HCT116 (cell line): ENCODE measurements at regions not wholly inside any gene's neighbourhood (a gene's known extent, or its start where the extent isn't known, plus 50 kb on each side); places are given as distances from the start of the nearest gene placed in this dataset.

Experiments
- ATAC-seq: fragments of 200-7000 bp; cut with Tn5 transposase; 2 replicates; pipeline ENCODE4 v1.9.1; 2020; ENCODE audit warnings: mild to moderate bottlenecking, moderate library complexity
- BruUV-seq: library from RNA; stranded (reverse); fragments of 400-500 nt; replicated peaks from 2 replicates; lab custom pipeline; 2021; lab: Mats Ljungman, UMichigan
- CTCF ChIA-PET: fragments of 300-600 bp; sonication (Branson Sonifier 250); formaldehyde crosslinking; loops from one replicate; lab custom pipeline; 2021; ENCODE audit warnings: antibody characterized with exemption; lab: Charles Lee
- POLR2A ChIA-PET: fragments of 300-600, 350-600 bp; sonication (Branson Sonifier 250); formaldehyde crosslinking; loops from one replicate; lab custom pipeline; 2021; ENCODE audit warnings: antibody characterized with exemption; lab: Charles Lee
- RAD21 ChIA-PET, 2 experiments: fragments of 300-600 bp; sonication (Branson Sonifier 250); formaldehyde crosslinking; loops; one replicate each; lab custom pipeline; 2023; ENCODE audit warnings: low total read pairs in 2 of 2; ENCODE audit not compliant: uncharacterized antibody in 2 of 2, unreplicated experiment in 2 of 2, low non-redundant PET in 1 of 2; lab: Charles Lee
- DNase-seq: peaks from one replicate; pipeline ENCODE4 v3.0.0-alpha.2; 2010; ENCODE audit warnings: low read depth, low spot score
- H2AFZ ChIP-seq: fragments of 200-600 bp; shearing (Covaris generic), sonication (generic); 2 replicates; pipeline ENCODE4 v1.6.1; 2017; ENCODE audit warnings: low read depth, mixed run types, mixed read lengths, antibody characterized with exemption, low read length; ENCODE audit not compliant: poor library complexity, severe bottlenecking
- H3K27ac ChIP-seq: 2 replicates; pipeline ENCODE4 v1.5.1; 2012; ENCODE audit warnings: low read depth, low read length
- H3K27me3 ChIP-seq: fragments of 200-600 bp; sonication (generic); 2 replicates; pipeline ENCODE4 v1.6.1; 2016; ENCODE audit warnings: mixed run types, low read length, mixed read lengths; ENCODE audit not compliant: insufficient read depth
- H3K36me3 ChIP-seq, 2 experiments: fragments of 200-500 bp in 1 of 2; fragments of 200-600 bp in 1 of 2; sonication (Bioruptor generic) in 1 of 2; sonication (generic) in 1 of 2; 2 replicates each; pipeline versions ENCODE4 v1.5.1 to v1.6.1; 2014 to 2016; ENCODE audit warnings: low read length in 2 of 2, inconsistent platforms in 1 of 2, mixed read lengths in 1 of 2, mixed run types in 1 of 2; ENCODE audit not compliant: insufficient read depth in 2 of 2, control insufficient read depth in 1 of 2
- H3K4me1 ChIP-seq, 2 experiments: fragments of 200-600 bp in 1 of 2; sonication (generic) in 1 of 2; 2 replicates each; pipeline versions ENCODE4 v1.5.1 to v1.6.1; 2012 to 2017; ENCODE audit warnings: low read length in 2 of 2, inconsistent platforms in 1 of 2, mild to moderate bottlenecking in 1 of 2, mixed read lengths in 1 of 2, mixed run types in 1 of 2, moderate library complexity in 1 of 2; ENCODE audit not compliant: insufficient read depth in 2 of 2, control insufficient read depth in 1 of 2
- H3K4me2 ChIP-seq: fragments of 200-600 bp; sonication (generic); 2 replicates; pipeline ENCODE4 v1.6.1; 2017; ENCODE audit warnings: mixed run types, low read length, mixed read lengths
- H3K4me3 ChIP-seq, 2 experiments: fragments of 200-600 bp in 1 of 2; sonication (generic) in 1 of 2; replicated peaks in 1 of 2; 2 replicates each; pipeline ENCODE4 v1.5.1; 2011 to 2016; ENCODE audit warnings: low read length in 2 of 2, control low read depth in 1 of 2, low read depth in 1 of 2, mild to moderate bottlenecking in 1 of 2, mixed read lengths in 1 of 2, mixed run types in 1 of 2
- H3K79me2 ChIP-seq: fragments of 200-600 bp; sonication (generic); 2 replicates; pipeline ENCODE4 v1.6.1; 2017; ENCODE audit warnings: mild to moderate bottlenecking, mixed run types, low read length, moderate library complexity, mixed read lengths; ENCODE audit not compliant: insufficient read depth
- H3K9ac ChIP-seq: fragments of 200-600 bp; sonication (generic); 2 replicates; pipeline ENCODE4 v1.6.1; 2016; ENCODE audit warnings: low read length, mixed read lengths
- H3K9me2 ChIP-seq: fragments of 200-600 bp; sonication (generic), shearing (Covaris generic); 2 replicates; pipeline ENCODE4 v1.6.1; 2017; ENCODE audit warnings: mixed run types, mild to moderate bottlenecking, moderate library complexity; ENCODE audit not compliant: insufficient read depth
- H3K9me3 ChIP-seq, 2 experiments: fragments of 200-500 bp in 1 of 2; fragments of 200-600 bp in 1 of 2; sonication (Bioruptor generic) in 1 of 2; sonication (generic) in 1 of 2; 2 replicates each; pipeline ENCODE4 v1.6.1; 2014 to 2017; ENCODE audit warnings: low read length in 2 of 2, mixed read lengths in 2 of 2, inconsistent platforms in 1 of 2, low read depth in 1 of 2, mild to moderate bottlenecking in 1 of 2, mixed run types in 1 of 2, moderate library complexity in 1 of 2; ENCODE audit not compliant: control insufficient read depth in 1 of 2, insufficient read depth in 1 of 2
- H4K20me1 ChIP-seq: fragments of 200-600 bp; sonication (generic), shearing (Covaris generic); 2 replicates; pipeline ENCODE4 v1.6.1; 2017; ENCODE audit warnings: mixed run types, mild to moderate bottlenecking, moderate library complexity; ENCODE audit not compliant: insufficient read depth
- ATF3 ChIP-seq: IDR thresholded peaks from 2 replicates; pipeline ENCODE4 v1.6.1; 2012
- CBX3 ChIP-seq: IDR thresholded peaks from 2 replicates; pipeline ENCODE4 v1.6.1; 2012; ENCODE audit warnings: low read depth
- EGR1 ChIP-seq: IDR thresholded peaks from 2 replicates; pipeline ENCODE4 v1.6.1; 2012; ENCODE audit warnings: low read depth
- FOSL1 ChIP-seq: IDR thresholded peaks from 2 replicates; pipeline ENCODE4 v1.6.1; 2012; ENCODE audit warnings: low read depth
- JUND ChIP-seq: IDR thresholded peaks from 2 replicates; pipeline ENCODE4 v1.6.1; 2012
- RAD21 ChIP-seq: IDR thresholded peaks from 2 replicates; pipeline ENCODE4 v1.6.1; 2012; ENCODE audit warnings: low read depth, mild to moderate bottlenecking
- SIN3A ChIP-seq: IDR thresholded peaks from 2 replicates; pipeline ENCODE4 v1.6.1; 2012; ENCODE audit warnings: low read depth
- SP1 ChIP-seq: IDR thresholded peaks from 2 replicates; pipeline ENCODE4 v1.6.1; 2012; ENCODE audit warnings: low read depth
- YY1 ChIP-seq: IDR thresholded peaks from 2 replicates; pipeline ENCODE4 v1.6.1; 2011; ENCODE audit warnings: low read length, low read depth, moderate library complexity, mild to moderate bottlenecking; ENCODE audit not compliant: insufficient replicate concordance; ENCODE audit errors: extremely low read depth
- ZFX ChIP-seq: fragments of 450-650 bp; IDR thresholded peaks from 2 replicates; pipeline ENCODE4 v1.6.1; 2017
- ZNF274 ChIP-seq: fragments of 200-500 bp; sonication (Bioruptor generic); IDR thresholded peaks from 2 replicates; pipeline ENCODE4 v1.6.1; 2014; ENCODE audit warnings: mild to moderate bottlenecking, low read depth, low read length, inconsistent platforms
- intact Hi-C: fragments of 100-400 bp; cut with micrococcal nuclease; formaldehyde crosslinking; loops from 2 replicates; pipeline ENCODE4 v1.10.0; 2022

GRCh38 chr2:188773075-188773474 lies 201.1 kb upstream of the COL3A1 start:
- no peak overlapping the region for H3K4me2 ChIP-seq
- ChIA-PET POLR2A (no interaction called here), CTCF (no interaction called here), RAD21 (no interaction called here)
- H3K4me3 ChIP-seq, result no peak overlapping the region
- H3K9me2 ChIP-seq, result no peaks in the 10 kb centered on the region
- no peaks in the 10 kb centered on the region for H3K79me2 ChIP-seq
- DNase-seq (no peak), ATAC-seq (no peak)
- BruUV-seq, result no TSS peak
- intact Hi-C loops, result no loop called here
- H3K27me3 ChIP-seq, result no peaks in the 10 kb centered on the region
- H4K20me1 ChIP-seq, result no peaks in the 10 kb centered on the region
- TF ChIP-seq FOSL1, result no peak
- TF ChIP-seq ZNF274, result no peak
- TF ChIP-seq CBX3, result no peak
- TF ChIP-seq SIN3A, result no peak
- TF ChIP-seq RAD21, result no peak
- TF ChIP-seq ATF3, result no peak
- no peak for TF ChIP-seq YY1
- no peak for TF ChIP-seq EGR1
- H3K36me3 ChIP-seq, result no peaks in the 10 kb centered on the region
- H3K27ac ChIP-seq, result no peak overlapping the region
- H3K9ac ChIP-seq, result no peak overlapping the region
- H3K4me1 ChIP-seq, result peaks cover 11 to 23% of the 10 kb centered on the region in 2 experiments; a peak in 3 of 4 replicates
- H2AFZ ChIP-seq, result no peak overlapping the region
- no peaks in the 10 kb centered on the region for H3K9me3 ChIP-seq

GRCh38 chr2:188776634-188777033 lies 197.5 kb upstream of the COL3A1 start:
- ChIA-PET CTCF (interaction anchor here (0.6 kb wide), 1 partner anchor 26 kb away, joined by 3 read pairs; no protein-coding TSS in a partner anchor), POLR2A (interaction anchor here (0.6 kb wide), 2 partner anchors 116 to 339 kb away, joined by 3 to 4 read pairs; no protein-coding TSS in a partner anchor), RAD21 (interaction anchor here in 1 of 2 experiments (0.6 to 1.2 kb wide), 2 partner anchors 11 to 199 kb away, joined by 3 to 4 read pairs; no protein-coding TSS in a partner anchor)
- peak overlapping the region; percentile 55; the same call in 1 of the 2 replicates for H3K27ac ChIP-seq
- TF ChIP-seq SP1 (peak; percentile 46; the same call in 1 of the 2 replicates), FOSL1 (peak; percentile 86), ZFX (no peak), SIN3A (0 out of 2 replicates have a peak, but pooled peaks have one; percentile 25), JUND (peak; percentile 67; the same call in 1 of the 2 replicates)
- no peaks in the 10 kb centered on the region for H3K36me3 ChIP-seq
- peak overlapping the region; percentile 15; the same call in 1 of the 2 replicates for H3K9ac ChIP-seq
- H3K79me2 ChIP-seq, result no peaks in the 10 kb centered on the region
- peak overlapping the region; percentile 79 for H3K4me2 ChIP-seq
- ATAC-seq, result peak; percentile 84
- no TSS peak for BruUV-seq
- H3K4me1 ChIP-seq, result peaks cover 11 to 25% of the 10 kb centered on the region in 2 experiments; a peak in 3 of 4 replicates
- H3K27me3 ChIP-seq, result no peaks in the 10 kb centered on the region
- intact Hi-C loops, result no loop called here
- no peaks in the 10 kb centered on the region for H3K9me2 ChIP-seq
- H3K4me3 ChIP-seq, result peak overlapping the region in 1 of 2 experiments; percentile 49; a peak in 3 of 4 replicates
- no peaks in the 10 kb centered on the region for H3K9me3 ChIP-seq
- DNase-seq, result peak; percentile 65
- H4K20me1 ChIP-seq, result no peaks in the 10 kb centered on the region
- H2AFZ ChIP-seq, result peak overlapping the region; percentile 65
